RWPE1 (cell line): ENCODE measurements at regions not wholly inside any gene's neighbourhood (a gene's known extent, or its start where the extent isn't known, plus 50 kb on each side); places are given as distances from the start of the nearest gene placed in this dataset.

Source experiments
- CTCF ChIA-PET: fragments of 350-600 bp; sonication (Branson Sonifier 250); formaldehyde crosslinking; extraction: SDS; loops from one replicate; lab custom pipeline; 2021; lab: Yijun Ruan, JAX
- POLR2A ChIA-PET: fragments of 400-600 bp; formaldehyde crosslinking; extraction: SDS; loops from one replicate; lab custom pipeline; 2020; ENCODE audit warnings: antibody characterized with exemption; ENCODE audit not compliant: low non-redundant PET; lab: Yijun Ruan, JAX
- DNase-seq: peaks from one replicate; pipeline ENCODE4 v3.0.0; 2012; ENCODE audit warnings: low spot score
- H3K27ac ChIP-seq: fragments of 450-650 bp; 2 replicates; pipeline ENCODE4 v1.5.1; 2017
- CTCF ChIP-seq: fragments of 450-650 bp; conservative IDR thresholded peaks from 2 replicates; pipeline ENCODE4 v1.5.1; 2017; ENCODE audit warnings: low read depth, mild to moderate bottlenecking

GRCh38 chr21:38054334-38054733 lies 138.1 kb upstream of the KCNJ6 start:
- CTCF ChIA-PET, result interaction anchor here (0.6 kb wide), 1 partner anchor 459 kb away, joined by 7 read pairs; no protein-coding TSS in a partner anchor
- POLR2A ChIA-PET, result no interaction called here
- DNase-seq, result no peak

GRCh38 chr21:38056481-38056880 lies 140.2 kb upstream of the KCNJ6 start:
- no peak overlapping the region for H3K27ac ChIP-seq
- ChIA-PET CTCF (no interaction called here), POLR2A (no interaction called here)
- TF ChIP-seq CTCF, result no peak
- no peak for DNase-seq

More at GRCh38 chr21:38054334-38054733, 138.1 kb upstream of the KCNJ6 start:
- TF ChIP-seq CTCF, result no peak
- no peak overlapping the region for H3K27ac ChIP-seq

DNA sequence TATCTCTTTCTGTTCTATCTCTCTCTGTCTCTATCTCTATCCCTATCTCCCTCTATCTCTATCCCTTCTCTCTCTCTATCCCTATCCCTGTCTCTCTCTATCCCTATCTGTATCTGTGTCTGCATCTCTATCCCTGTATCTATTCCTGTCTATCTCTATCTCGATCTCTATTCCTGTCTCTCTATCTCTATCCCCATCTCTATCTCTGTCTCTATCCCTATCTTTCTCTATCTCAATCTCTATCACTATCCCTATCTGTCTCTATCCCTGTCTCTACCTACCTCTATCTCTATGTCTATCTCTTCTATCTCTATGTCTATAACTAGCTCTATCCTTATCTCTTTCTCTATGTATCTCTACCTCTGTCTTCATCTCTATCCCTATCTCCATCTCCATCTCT lies 141.4 kb upstream of the KCNJ6 start:
- CTCF ChIA-PET, result interaction anchor here (0.5 kb wide), 1 partner anchor 145 kb away, joined by 3 read pairs; no protein-coding TSS in a partner anchor
- DNase-seq, result no peak
- TF ChIP-seq CTCF, result no peak
- H3K27ac ChIP-seq, result no peak overlapping the region
- POLR2A ChIA-PET, result no interaction called here

DNA sequence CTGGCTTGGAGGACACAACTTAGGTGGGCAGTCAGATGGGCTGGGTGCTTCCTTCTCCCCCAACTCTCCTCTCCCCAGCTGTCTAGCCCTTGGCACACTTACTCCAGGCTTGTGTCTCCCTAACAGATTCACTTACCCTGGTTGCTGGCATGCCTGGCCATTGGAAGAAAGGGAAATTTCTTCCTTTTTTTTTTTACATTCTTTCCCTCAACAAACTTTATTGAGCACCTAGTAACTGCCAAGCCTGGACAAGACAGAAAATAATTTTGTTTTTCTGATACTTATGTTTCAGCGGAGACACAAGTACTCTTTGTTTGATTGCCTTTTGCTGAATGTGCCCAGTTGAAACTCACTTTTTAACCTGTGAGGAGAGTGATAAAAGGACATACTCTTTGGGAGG lies 144.3 kb upstream of the KCNJ6 start:
- no peak for TF ChIP-seq CTCF
- CTCF ChIA-PET, result no interaction called here
- DNase-seq, result no peak
- H3K27ac ChIP-seq, result no peak overlapping the region
- POLR2A ChIA-PET, result no interaction called here

DNA sequence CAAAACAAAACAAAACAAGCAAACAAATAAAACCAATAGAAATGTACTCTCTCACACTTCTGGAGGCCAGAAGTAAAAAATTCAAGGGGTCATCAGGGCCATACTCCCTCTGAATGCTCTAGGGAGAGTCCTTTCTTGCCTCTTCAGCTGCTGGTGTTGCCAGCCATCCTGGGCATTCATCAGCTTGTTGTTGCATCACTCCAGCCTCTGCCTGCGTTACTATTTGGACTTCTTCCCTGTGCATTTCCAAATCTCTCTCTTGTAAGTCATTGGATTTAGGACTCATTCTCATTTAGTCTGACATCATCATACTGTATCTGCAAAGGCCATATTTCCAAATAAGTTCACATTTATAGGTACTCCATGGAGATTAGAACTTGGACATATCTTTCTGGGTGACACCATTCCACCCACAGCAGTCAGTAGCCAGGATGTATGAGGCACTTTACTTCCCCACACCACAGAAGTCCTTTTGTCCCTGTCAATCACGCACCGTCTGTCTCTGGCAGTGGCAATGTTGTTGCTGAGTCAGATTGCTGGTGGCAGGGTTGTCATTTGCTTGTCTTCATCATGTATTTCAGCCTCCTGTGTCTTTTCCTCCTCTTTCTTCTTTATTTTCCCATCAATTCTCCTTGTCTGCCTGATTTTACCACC lies 151.0 kb upstream of the KCNJ6 start:
- ChIA-PET CTCF (no interaction called here), POLR2A (no interaction called here)
- no peak overlapping the region for H3K27ac ChIP-seq
- DNase-seq, result no peak
- no peak for TF ChIP-seq CTCF

DNA sequence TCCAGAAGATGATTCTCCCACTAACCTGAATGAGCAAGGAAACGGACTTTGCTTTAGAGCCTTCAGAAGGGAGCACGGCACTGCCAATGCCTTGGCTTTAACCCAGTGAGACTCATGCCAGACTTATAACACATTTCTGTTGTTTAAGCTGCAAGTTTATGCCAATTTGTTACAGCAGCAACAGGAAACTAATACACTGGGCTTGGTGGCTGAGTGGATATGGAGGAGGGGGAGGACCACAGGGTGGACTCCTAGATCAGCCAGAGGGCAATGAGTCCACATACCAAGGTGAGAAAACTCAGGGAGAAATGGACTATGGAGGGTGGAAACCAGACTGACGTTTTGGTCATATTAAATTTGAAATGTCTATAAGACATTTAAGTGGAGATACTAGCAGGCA lies 156.2 kb upstream of the KCNJ6 start:
- H3K27ac ChIP-seq, result no peak overlapping the region
- ChIA-PET CTCF (no interaction called here), POLR2A (no interaction called here)
- no peak for DNase-seq
- TF ChIP-seq CTCF, result no peak
